Fibroblast of the conjunctiva (primary cell): ENCODE measurements at regions not wholly inside any gene's neighbourhood (a gene's known extent, or its start where the extent isn't known, plus 50 kb on each side); places are given as distances from the start of the nearest gene placed in this dataset.
"Not testable (repeated sequence)": the region's sequence is repeated elsewhere in the genome, so short reads cannot be mapped to it uniquely, and the experiment has no call there.

Experiments used
- DNase-seq: peaks from one replicate; pipeline ENCODE4 v3.0.0-alpha.2; 2010; ENCODE audit warnings: low read depth

DNA sequence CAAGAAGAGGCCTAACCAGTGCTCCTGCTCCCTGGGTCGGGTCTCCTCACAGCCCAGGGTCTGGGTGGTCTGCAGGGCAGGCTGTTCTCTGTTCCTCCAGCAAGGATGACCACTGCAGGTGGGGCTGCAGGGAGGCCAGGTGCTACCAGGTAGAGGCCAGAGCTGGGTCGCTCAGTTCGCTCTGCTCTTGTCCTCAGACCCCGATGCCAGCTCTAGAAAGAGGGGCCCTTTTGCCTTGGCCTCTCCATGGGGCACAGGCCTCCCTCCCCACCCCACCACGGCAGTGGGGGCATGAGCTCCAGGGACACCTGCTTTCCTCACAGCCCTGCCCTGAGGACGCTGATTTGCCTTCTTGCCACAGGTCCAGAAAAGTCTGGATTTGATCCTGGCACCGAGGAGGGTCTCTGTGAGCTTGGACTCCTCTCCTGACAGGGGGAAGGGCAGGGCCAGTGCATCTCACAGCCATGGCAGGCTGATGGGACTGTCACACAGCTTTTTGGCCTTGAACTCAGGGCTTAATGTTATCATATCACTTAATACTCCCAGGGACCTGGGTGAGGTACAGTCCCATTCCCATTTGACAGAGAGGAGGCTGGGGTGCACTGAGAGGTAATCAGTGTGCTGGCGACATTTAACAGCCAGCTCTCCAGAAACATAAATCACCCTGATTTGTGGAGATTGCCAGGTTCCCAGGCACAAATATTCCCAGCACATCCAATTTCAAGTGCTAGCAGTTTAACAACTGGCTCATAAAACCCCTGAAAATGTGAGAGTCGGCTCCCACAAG lies 273.0 kb upstream of the SFSWAP start:
- no peak for DNase-seq

- not testable (repeated sequence) for DNase-seq
These were observed 272.4 kb upstream of the SFSWAP start for GRCh38 chr12:131438493-131438835.

- no peak for DNase-seq
These were observed 272.0 kb upstream of the SFSWAP start for GRCh38 chr12:131438881-131439280.

GRCh38 chr12:131439752-131440151 lies 271.1 kb upstream of the SFSWAP start:
- not testable (repeated sequence) for DNase-seq

GRCh38 chr12:131440209-131441059 lies 270.5 kb upstream of the SFSWAP start:
- not testable (repeated sequence) for DNase-seq

GRCh38 chr12:131441060-131441396 lies 269.9 kb upstream of the SFSWAP start:
- DNase-seq = no peak

- DNase-seq = no peak
These were observed 269.1 kb upstream of the SFSWAP start for GRCh38 chr12:131441638-131442336.

DNA sequence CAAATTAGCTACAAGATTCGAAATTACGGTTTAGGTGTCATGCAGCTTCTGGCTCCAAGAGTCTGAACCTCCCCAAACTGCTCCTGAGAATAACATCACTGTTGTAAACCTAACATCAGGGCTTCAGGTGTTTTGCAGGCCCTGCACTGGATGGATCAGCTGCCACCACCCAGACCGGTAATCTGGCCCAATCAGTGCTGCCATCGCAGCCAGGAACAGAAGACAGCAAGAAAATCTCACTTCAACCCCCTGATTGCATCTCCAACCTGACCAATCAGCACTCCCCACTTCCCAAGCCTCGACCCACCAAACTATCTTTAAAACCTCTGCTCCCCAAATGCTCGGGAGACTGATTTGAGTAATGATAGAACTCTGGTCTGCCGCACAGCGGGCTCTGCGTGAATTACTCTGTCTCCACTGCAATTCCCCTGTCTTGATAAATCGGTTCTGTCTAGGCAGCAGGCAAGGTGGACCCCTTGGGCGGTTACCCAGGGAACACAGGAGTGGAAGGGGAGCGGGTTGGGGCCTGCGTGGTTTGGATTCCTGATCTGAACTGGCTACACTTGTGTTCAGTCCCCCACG lies 268.5 kb upstream of the SFSWAP start:
- no peak for DNase-seq

DNA sequence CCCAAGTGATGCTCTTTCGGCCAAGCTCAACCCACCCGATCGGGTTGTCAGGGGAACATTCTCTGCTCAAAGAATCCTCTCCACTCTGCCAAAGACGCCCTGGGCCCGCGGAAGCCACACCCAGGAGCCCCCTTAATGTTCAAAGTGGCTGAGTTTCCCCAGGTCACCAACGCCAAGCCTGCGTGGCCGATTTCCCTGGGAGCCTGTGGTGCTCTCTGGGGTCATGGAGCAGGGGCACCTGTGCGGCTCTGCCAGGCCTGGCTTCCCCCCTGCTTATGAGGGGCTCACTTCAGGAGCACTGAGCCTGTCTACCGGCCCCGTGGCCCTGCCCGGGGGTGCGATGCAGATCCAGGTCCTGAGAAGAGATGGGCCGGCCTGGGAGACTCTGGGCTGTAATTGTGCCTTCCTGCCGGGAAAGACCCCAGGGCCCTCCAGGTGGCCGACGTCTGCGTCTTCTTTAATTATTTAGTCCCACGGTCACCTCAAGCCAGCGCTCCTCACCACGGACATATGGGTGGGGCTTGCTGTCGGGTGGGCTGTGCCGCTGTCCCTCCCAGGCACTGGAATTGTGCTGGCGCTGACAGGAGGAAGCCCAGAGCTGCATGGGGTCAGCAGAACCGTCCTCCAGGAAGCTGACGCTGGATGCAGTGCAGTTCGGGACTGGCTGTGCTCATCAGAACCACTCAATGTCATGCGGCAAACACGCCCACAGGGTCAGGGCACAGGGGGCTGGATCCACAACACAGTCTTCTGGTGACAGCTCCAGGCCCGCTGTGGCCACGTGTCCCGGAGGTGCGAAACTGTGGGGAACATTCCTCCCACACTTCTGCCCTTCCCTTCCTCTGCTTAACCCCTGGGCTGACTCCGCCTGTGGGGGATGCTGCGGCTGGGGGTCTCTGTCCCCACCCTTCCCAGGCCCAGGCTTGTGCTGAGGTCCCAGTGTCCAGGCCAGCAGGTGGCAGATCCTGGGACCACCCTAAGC lies 267.6 kb upstream of the SFSWAP start:
- no peak for DNase-seq

DNA sequence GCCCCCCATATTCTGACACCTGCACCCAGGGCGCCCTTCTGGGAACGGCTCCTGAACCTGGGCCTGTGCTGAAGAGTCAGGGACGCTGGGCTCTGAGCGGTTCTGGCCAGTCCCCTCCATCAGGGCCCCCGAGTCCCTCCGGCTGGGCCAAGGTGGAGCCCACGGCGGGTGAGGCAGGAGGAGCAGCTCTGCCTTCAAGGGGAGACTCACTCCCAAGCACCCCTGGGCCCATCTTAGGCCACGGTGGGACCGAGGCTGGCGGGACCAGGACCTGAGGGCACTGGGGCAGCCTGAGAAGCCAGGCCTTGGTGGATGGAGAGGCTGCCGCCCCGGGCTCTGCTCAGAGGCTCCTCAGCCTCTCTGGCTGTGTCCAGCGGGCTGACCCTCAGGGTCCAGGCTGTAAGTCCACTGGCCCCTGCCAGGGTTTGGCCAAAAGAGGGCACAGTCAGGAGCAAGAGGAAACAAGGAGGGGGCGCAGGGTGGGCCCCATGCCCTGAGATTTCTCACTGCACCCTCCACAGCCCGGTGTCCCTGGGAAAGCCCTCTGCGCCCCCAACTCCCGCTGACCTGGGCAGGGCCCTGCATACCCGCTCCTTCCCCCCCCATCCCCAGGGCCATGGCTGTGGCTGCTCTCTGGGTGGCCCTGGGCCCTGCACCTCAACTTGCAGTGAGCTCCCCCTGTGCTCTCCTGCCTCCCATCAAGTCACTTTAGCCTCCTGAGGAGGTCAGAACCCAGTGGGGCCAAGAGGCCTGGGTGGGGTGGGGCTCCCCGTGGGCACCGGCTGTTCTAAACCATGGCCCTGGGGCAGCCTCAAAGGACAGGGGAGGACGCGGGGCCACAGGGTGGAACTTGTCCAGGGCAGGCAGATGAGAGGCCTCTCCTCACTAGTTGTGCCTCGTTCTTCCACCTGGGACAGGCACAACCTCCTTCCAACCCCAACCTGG lies 266.4 kb upstream of the SFSWAP start:
- DNase-seq = no peak

DNA sequence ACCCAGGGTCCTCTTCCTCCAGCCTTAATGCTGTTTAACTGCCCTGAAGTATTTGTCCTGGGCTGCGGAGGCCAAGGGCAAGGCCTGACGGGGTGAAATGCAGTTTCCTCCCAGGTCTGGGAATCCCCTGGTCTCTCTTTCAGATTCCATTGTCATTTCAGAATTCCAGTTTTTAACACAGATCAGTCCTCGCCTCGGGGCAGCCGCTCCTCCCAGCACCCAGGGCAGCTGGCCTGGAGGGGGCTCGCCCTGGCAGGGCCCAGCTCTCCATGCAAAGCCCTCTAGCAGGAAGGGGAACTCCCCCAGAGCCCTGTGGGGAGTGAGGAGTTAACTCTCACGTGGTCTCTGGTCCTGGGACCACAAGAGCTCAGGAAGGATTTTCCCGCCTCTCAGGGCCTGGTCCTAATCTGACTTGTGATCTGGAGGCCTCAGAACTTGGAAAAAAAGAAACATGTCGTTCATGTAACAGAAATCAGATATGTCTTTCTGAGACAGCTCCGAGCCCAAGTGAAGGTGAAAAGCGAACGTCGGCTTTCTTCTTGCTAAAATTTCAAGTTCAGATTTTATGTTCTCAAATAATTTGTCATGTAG lies 265.6 kb upstream of the SFSWAP start:
- no peak for DNase-seq

DNA sequence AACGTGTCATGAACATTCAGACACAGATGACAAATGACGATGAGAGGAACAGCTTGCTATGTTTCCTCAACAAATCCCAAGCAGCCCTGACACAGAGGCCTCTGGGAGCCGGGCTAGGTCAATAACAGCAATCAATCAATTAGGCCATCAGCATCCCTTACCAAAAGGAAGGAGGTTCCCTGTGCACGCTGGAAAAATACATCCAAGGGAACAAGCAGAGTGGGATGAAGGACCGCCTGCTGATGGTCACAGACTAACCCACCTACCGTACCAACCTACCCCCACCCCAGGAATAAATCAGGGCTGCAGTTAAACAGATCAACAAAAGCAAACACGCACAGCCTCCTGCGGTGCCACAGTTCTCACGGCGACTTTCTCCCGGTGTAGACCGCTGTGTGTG lies 265.1 kb upstream of the SFSWAP start:
- no peak for DNase-seq

GRCh38 chr12:131447636-131448035 lies 263.3 kb upstream of the SFSWAP start:
- not testable (repeated sequence) for DNase-seq

DNA sequence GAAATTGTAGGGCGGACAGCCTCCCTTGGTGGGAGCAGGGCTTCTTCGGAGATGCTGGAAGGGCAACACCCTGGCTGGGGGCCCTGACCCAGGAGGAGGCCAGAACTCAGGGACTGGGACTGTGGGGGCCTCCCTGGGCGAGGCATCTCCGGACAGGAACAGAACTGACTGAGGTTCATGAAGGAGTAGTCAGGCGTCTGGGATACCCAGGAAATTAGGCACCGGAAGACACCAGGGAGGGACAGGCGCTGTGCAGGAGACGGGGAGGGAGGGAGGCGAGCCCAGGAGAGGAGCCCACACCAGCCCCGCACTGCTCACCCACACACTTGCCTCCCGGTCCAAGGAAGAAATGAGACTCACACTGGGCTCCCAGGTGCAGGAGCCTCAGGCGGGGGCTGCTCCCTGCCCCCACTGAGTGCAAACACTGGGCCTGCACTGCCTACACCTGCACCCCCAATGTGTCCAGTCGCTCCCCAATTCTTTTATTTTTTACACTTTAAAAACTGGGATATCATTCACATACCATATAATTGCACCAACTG lies 262.6 kb upstream of the SFSWAP start:
- DNase-seq = no peak

DNA sequence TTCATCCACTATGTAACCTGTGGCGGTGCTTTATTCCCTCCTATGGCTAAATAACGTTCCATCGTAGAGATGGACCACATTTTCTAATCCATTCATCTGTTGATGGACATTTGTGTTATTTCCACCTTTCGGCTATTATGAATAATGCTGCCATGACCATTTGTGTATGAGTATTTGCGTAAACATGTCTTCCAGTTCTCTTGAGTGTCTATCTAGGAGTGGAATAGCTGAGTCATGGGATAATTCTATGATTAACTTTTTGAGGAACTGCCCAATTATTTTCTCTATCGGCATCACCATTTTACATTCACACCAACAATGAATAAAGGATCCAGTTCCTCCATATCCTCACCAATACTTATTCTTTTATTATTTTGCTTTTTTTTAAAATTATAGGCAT lies 261.9 kb upstream of the SFSWAP start:
- DNase-seq = no peak

- no peak for DNase-seq
These were observed 258.4 kb upstream of the SFSWAP start for GRCh38 chr12:131452444-131452860.

- peak; percentile 5 for DNase-seq
These were observed 256.3 kb upstream of the SFSWAP start for GRCh38 chr12:131454418-131455217.

- no peak for DNase-seq
These were observed 255.7 kb upstream of the SFSWAP start for GRCh38 chr12:131455218-131455506.
